GM19035 (cell line): ENCODE measurements at regions not wholly inside any gene's neighbourhood (a gene's known extent, or its start where the extent isn't known, plus 50 kb on each side); places are given as distances from the start of the nearest gene placed in this dataset.

ENCODE experiments used
- ATAC-seq: cut with Tn5 transposase; IDR thresholded peaks from one replicate; pipeline ENCODE4 v1.9.1; 2021; ENCODE audit not compliant: unreplicated experiment

DNA sequence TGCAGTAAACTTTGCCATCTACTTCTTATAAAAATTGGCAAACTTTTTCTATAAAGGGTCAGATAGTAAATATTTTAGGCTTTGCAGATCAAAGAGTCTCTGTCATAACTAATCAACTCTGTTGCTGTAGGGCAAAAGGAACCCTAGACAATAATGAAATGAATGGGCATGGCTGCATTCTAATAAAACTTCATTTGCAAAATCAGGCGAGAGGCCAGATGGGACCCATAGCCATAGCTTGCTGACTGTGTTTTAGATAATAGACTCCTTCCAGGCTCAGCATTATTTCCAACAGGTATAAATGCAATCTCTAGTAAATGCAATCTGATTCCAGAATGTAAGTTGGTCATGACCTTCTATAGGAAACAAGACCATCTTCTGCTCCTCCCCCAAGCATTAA, 490.7 kb downstream of the TOX3 start:
- ATAC-seq, result no peak

DNA sequence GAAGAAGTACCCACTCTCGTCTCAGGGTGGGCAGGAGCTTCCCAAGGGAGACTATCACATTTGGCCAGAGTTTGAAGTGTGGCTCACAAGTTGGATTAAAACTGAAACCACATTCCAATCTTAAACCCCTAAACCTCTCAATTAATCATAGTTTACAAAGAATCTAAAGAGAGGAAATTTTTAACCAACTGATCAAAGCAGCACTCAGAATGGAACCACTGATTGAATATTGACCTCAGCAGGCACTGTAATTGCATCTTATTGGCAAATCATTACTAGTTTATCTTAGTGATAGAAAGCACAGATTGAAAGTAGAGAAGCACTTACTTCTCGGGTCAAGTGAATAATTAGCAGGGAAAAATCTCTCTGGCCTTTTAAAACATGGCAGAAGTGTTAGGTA, 491.6 kb downstream of the TOX3 start:
- no peak for ATAC-seq

DNA sequence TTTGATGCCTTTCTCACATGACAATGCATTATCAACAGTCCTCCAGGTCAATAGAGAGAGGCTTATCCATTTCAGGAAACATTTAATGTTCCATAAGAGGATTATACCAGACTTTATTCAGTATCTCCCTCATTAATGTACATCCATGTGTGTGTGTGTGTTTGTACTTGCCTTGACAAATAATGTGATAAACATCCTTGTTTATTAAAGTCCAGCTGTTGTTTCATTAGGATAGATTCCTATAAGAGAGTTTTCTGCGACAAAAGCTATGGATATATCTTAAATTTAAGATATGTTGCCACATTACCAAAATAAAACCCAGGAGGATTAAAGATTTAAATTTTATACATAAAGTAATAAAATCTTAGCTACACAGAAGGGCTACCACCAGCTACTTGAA, 492.6 kb downstream of the TOX3 start:
- ATAC-seq, result no peak

DNA sequence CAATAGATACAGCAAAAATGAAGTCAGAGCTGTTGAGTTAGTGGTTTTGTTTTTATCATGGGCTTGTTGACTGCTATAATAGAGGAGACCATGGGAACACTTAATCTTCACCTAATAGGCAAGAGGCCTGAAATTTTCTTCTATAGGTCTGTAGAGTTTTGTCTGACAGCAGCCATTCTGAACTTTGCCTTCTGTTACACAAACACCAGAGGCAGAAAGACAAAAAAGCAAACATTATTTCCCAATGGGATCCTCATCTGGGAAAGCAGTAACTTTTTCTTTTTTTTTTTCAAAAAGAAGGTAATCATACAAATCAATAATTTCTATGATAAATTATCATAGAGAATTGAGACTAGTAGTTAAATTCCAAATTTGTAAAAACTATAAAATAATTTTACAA, 494.1 kb downstream of the TOX3 start:
- no peak for ATAC-seq

DNA sequence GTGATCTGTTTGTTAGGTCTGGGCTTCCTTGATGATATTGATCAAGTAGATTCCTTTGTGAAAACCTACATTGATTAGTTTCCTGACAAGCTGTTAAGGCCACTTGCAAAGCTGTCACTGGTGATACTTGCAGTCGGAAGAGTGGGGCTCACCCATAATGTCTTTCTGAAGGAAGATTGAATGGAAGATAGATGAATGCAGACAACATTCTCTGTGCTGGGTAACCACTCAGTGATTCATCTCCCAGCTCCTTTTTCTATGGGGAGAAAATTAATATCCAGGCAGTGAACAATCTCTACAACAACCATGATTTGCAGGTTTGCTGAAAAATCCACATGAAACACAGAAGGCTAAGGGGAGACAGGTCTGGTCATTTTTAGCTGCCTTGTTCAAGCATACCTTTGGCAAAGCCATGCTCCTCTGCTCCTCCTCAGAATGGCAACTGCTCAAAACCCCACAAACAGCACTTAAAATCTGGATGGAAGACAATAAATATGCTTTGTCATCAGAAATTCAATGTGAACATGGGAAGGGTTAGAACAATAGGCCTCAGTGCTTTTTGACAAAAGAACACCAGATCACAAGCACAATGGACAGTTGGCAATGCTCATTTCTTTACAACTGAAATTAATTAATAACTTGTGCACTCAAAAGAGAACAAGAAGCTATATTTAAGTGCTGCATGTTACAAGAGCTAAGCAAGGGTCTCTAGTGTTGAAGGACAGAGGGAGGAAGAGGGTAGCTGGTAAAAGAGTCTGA, 495.4 kb downstream of the TOX3 start:
- ATAC-seq, result no peak

DNA sequence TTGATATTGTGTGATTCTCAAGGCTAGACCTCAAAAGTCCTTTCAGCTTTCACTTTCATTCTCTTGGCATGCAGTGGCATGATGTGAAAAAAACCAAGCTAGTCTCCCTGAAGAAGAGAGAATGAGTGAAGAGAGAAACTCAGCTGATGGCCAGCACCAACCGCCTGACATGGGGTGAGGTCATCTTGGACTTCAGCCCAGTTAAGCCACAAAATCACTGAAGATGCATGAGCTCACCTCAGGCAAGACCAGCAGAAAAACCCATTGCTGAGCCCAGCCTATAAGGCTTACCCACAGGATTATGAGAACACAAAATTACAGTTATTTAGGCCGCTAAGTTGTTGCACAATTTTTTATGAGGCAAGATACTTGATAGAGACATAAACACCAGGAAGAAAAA, 496.5 kb downstream of the TOX3 start:
- ATAC-seq, result no peak

DNA sequence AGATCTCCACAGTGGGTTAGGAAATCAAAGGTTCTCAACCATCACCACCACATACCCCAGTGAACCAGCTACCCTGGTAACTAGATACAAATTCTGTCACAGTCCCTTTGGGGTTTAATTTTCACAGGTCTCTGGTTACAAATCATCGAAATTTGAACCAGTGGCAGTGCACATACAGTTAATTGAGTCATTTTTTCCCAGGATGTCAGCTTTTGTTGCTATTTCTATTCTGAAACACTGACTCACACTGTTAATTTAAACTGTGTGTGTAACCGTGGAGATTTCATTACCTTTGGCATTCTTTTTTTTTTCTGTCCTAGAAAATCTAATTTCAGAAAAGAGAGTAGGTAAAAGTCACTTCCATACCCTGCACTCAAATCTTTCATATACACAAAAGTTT, 511.5 kb downstream of the TOX3 start:
- ATAC-seq, result no peak

DNA sequence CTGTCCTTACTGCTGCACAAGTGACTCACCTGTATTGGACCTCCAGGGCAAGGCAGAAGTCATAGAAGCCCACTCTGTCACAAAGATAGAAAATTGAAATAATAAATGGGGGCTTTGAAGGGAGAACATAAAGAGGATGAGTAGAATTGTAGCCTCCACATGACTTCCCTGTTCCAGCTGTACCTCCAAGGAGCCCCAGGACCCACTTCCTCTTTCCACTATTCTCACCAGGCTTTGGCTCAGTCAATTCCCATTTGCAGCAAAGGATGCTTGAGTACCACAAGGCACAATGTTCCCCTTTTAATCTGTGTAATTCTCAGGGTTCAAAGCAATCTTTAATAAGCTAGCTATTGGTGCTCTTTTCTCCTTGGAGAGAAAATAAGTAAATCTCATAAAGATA, 512.1 kb downstream of the TOX3 start:
- no peak for ATAC-seq

DNA sequence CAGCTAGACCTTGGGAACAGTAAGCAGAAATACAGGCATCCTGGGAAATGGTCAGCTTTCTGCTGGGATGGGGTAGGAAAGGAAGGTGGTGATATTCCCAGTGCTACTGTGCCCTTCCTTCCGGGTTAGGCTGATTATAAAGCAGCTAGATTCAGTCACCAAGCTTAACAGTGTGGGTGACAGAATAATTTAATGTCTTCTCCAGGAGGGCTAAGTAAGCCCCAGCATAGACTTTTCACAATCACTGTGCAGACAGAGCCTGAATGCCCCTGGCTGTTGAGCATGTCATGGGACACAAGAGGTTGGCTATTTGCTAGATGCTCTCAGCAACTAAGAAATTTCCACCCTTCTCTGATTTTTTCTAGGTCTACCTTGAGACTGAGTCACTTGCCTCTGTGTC, 513.0 kb downstream of the TOX3 start:
- ATAC-seq, result no peak

DNA sequence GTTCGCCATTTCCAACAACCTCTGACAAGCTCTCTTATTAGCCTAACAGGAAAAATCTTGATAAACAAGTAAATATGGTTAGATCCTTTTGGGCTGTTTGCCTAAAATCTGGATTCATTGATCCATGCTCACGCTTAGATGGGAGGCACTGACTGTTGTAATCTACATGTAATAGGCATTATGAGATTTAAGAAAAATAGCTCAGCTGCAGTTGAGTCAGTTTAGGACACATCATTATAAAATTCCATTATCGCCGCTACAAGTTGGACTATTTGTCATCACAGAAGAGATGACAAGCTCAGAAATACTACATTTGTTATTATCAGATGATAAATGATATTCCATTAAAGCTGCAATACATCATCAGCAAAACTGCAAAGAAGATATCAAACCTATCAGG, 524.0 kb downstream of the TOX3 start:
- ATAC-seq, result no peak

DNA sequence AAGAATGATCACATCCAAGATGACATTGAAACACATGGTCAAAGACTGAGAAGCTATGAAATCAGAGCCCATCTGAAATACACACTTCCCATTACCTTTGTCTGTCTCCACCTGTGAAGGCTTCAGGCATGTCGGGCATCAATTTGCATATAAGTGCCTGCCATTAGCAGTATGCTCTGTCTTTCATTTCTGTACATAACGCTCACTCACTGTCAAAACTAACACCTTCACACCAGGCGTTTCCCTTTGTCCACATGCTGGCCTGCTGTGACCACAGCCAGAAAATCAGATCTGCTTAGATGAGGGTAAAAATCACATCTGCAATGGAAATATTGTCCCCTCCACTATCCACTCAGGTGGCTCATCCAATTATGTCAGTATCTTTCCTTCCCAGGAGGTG, 524.8 kb downstream of the TOX3 start:
- no peak for ATAC-seq

DNA sequence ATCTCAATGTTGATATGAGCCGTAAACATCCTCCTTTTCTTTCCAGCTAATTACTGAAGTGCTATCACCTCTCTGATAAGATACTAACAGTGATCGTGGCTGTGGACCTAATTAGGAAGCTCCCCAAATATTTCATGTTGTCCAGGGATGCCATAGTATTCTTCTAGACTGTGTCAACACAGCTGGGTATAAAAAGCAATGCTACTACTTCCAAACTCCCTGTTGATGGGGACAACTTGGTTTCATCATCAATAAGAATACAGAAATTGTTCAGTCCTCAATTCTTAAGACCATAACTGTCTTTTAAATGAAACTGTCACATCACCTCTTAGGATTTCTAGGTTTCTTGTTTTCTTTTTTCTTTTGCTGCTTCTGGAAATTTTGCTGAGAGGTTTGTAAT, 530.6 kb downstream of the TOX3 start:
- ATAC-seq, result no peak

DNA sequence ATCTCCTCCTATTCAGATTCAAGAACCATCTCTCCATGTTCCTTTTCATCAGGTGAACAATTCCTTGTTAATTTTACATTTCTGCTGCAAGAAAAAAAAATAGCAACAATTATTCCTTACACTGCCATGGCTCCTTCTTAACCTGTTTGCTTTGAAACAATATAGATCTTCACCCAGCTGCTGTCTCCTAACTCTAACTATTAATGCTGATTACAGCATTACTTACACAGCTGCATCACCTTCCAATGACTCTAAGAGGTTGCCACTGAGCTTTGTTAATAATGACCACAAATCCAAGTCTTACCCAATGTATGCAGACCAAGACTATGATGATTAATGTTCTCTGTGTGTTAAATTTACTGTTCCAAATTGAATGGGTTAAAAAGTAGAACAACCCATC, 541.4 kb downstream of the TOX3 start:
- no peak for ATAC-seq

DNA sequence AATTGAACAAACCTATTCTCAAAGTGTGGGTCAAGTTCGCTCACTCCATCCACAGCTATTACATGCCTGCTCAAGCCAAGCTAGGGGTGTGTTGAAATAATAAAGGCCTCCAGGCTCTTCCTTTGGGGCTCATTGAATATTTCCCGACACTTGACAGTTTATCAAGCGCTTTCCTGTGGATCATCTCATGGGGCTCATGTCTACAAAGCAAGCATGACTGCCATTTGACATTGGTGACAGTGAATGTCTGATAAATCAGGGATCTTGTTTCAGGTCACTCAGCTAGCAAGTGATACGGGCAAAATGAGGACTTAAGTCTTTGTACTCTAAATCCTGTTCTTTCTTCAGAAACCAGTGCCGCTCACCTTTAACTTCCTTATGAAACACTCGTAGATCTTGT, 542.6 kb downstream of the TOX3 start:
- no peak for ATAC-seq

DNA sequence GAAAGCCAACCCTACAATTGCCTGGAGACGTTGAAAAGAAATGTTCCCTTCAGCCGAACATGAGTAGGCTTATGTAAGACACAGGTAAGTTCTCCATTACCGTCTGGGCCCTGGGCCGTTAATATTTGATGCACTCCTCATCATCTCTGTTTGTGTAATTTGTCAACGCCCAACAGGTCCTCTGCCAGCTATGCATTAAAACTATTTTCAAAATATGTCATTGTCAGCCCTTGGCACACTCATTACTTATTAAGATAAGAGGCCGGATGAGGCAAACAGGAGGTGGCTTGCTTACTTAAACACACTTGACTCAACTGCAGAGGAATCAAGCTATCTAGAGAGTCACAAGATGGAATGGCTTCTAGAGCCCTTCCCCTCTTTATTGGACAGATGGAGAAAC, 544.9 kb downstream of the TOX3 start:
- ATAC-seq, result no peak

DNA sequence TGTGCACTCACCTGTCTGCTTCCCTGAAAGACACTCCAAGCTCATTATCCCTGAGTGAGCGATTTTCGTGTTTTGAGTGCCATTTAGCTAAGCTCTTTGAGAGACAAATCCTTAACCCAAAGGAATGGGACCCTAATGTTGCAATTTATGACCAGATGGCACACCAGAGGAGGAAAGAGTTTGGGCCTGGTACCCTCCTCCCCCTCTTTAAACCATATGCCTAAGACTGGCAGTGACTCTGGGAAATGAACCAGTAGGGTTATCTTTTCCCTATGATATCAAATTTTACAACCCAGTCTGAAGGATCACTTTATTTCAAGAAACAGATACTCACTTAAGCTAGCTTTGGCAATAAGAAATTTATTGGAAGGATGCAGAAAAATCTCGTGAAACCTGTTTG, 550.4 kb downstream of the TOX3 start:
- no peak for ATAC-seq

DNA sequence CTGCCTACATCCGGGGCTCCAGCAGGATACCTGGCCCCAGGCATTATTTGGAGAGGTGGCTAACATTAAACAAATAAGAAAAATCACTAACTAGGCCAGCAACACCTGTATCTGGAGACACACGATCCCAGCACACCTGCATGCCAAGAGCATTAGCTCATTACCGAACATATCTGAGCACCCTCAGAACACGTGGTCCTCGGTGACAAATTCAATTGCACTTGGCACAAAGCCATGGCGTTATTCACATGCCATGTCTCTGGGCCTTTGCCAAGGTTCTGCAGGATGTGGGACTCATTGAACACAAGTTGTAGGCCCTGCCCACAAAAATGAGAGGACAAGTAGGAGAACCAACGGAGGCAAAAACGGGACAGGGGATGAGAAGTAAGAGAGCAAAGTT, 552.3 kb downstream of the TOX3 start:
- ATAC-seq, result no peak

DNA sequence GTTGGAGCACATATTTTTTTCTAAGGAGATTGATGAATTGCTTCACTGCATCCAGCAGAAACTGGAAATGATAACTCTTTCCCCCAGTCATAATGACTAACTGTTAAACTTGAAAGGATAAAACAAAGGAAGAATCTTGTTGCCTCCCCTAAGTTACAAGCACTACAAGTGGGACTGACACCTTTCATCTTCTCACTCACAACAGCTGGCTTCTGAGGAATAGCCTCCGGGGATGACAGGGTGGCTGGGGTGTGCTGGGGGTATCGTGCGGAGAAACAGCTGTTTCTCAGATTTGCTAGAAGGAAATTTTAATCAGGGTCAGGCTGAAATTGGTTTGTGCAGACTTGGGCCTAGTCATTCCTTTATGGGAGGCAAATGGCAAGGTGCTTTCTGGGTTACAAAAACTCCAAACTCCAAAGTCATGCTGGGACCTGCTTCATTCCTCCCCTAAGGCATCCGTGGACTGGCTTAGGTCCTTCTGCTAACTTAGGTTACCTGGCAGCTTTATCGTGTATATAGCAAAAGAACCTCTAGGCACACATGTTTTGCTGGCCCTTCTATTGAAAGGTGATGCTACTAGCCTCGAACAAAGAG, 557.2 kb downstream of the TOX3 start:
- no peak for ATAC-seq

DNA sequence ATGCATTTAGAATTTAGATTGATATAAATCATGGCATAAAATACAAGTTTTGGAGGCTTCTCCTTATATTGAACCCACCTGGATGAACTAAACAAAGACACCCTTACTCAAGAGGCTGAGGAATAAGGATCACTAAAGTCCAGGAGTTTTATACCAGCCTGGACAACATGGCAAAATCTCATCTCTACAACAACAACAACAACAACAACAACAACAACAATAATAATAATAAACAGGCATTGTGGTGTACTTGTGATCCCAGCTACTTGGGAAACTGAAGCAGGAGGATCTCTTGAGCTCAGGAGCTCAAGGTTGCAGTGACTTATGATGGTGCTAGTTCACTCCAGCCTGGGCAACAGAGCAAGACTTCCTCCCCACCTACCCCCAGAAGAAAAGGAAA, 558.0 kb downstream of the TOX3 start:
- no peak for ATAC-seq

DNA sequence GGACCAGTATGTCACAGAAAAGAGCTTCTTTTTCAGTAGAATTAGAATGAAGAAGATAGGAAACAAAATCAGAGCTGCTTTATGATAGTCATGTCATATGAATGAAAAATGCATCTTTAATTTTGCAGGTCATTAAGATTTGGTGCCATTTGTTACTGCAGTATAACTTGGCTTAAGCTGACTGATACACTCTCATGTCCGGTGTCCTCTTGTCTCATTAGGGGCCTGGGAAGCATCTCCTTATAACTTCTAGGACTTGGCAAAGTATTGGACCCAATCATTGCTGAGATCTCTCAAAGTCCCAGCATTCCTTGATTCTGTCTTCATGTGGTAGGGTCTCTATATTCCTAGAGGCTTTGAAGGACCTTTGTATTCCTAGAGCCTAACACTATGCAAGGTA, 559.4 kb downstream of the TOX3 start:
- ATAC-seq, result no peak

DNA sequence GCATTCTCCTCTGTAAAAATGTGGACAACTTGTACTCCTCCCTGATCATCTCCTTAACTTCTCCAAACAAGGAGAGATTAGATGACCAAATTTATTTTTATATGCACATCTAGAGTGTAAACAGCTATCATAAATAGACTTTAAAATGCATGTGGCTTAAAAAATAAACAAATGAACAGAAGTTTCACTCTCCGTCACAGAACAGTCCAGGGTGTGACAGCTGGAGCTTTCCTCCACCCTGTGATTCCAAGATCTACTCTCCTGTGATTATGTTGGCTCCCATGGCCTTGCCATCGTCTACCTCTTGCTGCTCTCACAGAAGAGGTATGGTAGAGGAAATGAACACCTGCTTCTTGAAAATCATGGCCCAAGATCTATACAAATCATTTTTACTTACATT, 560.2 kb downstream of the TOX3 start:
- no peak for ATAC-seq

DNA sequence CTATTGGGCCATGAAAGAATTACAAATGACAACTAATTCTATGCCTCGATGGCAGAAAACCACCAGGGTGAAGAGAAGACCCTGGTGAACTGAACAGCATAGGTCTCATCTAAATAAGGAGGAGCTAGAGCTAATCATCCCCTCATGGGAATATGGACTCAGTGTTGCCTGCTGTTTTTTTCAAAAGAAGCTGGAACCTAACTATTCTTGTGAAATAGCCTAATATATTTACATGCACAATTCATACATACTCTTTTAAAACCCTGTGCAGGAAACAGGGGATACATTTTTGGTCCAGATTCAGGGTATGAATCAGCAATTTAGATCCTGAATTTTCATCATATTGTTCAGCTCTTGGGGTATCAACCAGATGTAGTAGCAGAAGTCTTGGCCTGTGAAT, 560.6 kb downstream of the TOX3 start:
- no peak for ATAC-seq

DNA sequence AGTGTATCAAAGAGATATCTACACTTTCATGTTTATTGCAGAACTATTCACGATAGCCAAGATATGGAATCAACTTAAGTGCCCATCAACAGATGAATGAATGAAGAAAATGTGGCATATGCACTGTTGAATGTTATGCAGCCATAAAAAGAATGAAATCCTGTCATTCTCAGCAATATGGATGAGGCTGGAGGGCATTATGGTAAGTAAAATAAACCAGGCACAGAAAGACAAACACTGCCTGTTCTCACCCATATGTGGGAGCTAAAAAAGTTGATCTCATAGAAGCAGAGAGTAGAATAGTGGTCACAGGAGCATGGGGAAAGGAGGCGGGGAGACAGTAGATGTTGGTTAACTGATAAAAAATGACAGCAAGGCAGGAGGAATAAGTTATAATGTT, 561.8 kb downstream of the TOX3 start:
- no peak for ATAC-seq
